DOHH2 (cell line): ENCODE measurements at regions not wholly inside any gene's neighbourhood (a gene's known extent, or its start where the extent isn't known, plus 50 kb on each side); places are given as distances from the start of the nearest gene placed in this dataset.

Experiments used
- EZH2phosphoT487 ChIP-seq: fragments of 200-600 bp; sonication (generic); IDR thresholded peaks from 2 replicates; pipeline ENCODE4 v1.6.1; 2017; ENCODE audit warnings: borderline replicate concordance, mild to moderate bottlenecking, antibody characterized with exemption, low read length, moderate library complexity, mixed read lengths
- TF ChIP-seq, protein P1 (sequence below): fragments of 200-600 bp; sonication (generic); IDR thresholded peaks from one replicate; pipeline ENCODE4 v1.5.1; 2014; ENCODE audit warnings: antibody characterized with exemption, mild to moderate bottlenecking, low read depth, low read length; ENCODE audit not compliant: poor library complexity, severe bottlenecking

DNA sequence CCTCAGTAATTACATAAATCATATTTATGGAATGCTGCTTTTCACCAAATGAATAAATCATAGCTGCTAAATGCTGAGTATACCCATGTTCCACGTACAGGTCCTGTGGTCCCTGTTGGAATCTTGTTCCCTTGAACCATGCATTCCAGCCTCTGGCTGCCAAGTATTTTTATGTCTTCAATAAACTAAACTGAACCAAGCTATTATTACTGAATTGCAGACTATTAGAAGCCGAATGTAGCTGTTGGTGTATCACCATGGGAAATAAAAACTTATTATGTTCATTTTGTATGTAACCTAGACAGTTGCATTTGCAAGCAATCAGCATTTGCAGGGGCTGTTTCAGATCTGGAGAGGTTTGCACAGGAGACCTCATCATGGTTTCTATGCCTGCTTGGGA lies 362.4 kb downstream of the ADCYAP1 start:
- TF ChIP-seq, protein P1, sequence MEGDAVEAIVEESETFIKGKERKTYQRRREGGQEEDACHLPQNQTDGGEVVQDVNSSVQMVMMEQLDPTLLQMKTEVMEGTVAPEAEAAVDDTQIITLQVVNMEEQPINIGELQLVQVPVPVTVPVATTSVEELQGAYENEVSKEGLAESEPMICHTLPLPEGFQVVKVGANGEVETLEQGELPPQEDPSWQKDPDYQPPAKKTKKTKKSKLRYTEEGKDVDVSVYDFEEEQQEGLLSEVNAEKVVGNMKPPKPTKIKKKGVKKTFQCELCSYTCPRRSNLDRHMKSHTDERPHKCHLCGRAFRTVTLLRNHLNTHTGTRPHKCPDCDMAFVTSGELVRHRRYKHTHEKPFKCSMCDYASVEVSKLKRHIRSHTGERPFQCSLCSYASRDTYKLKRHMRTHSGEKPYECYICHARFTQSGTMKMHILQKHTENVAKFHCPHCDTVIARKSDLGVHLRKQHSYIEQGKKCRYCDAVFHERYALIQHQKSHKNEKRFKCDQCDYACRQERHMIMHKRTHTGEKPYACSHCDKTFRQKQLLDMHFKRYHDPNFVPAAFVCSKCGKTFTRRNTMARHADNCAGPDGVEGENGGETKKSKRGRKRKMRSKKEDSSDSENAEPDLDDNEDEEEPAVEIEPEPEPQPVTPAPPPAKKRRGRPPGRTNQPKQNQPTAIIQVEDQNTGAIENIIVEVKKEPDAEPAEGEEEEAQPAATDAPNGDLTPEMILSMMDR: no peak
- no peak for TF ChIP-seq EZH2phosphoT487
